SIG-M5 treated with dmso at 0.1 percent for 504 hours (cell line): ENCODE measurements at regions not wholly inside any gene's neighbourhood (a gene's known extent, or its start where the extent isn't known, plus 50 kb on each side); places are given as distances from the start of the nearest gene placed in this dataset.
"Not testable (repeated sequence)": the region's sequence is repeated elsewhere in the genome, so short reads cannot be mapped to it uniquely, and the experiment has no call there.

Source experiments
- DNase-seq: peaks from one replicate; lab custom pipeline; 2025; ENCODE audit not compliant: unreplicated experiment; lab: John Stamatoyannopoulos, UW

- DNase-seq = no peak
These were observed 355.9 kb upstream of the KLHL29 start for GRCh38 chr2:23029111-23029510.

- DNase-seq = no peak
These were observed 355.0 kb upstream of the KLHL29 start for GRCh38 chr2:23029951-23030350.

GRCh38 chr2:23034996-23035395, 350.0 kb upstream of the KLHL29 start:
- DNase-seq = no peak

- DNase-seq = no peak
These were observed 348.4 kb upstream of the KLHL29 start for GRCh38 chr2:23036629-23037028.

GRCh38 chr2:23037596-23037995, 347.4 kb upstream of the KLHL29 start:
- no peak for DNase-seq

- no peak for DNase-seq
These were observed 343.5 kb upstream of the KLHL29 start for GRCh38 chr2:23041443-23041842.

- DNase-seq = no peak
These were observed 342.6 kb upstream of the KLHL29 start for GRCh38 chr2:23042216-23042906.

- DNase-seq = no peak
These were observed 334.6 kb upstream of the KLHL29 start for GRCh38 chr2:23050388-23050787.

- DNase-seq = no peak
These were observed 331.4 kb upstream of the KLHL29 start for GRCh38 chr2:23053601-23054000.

- DNase-seq = no peak
These were observed 329.7 kb upstream of the KLHL29 start for GRCh38 chr2:23055251-23055650.

GRCh38 chr2:23056846-23057245, 328.1 kb upstream of the KLHL29 start:
- not testable (repeated sequence) for DNase-seq

GRCh38 chr2:23058435-23058834, 326.5 kb upstream of the KLHL29 start:
- DNase-seq = no peak

- DNase-seq = no peak
These were observed 319.8 kb upstream of the KLHL29 start for GRCh38 chr2:23065210-23065609.

GRCh38 chr2:23065936-23066335, 319.0 kb upstream of the KLHL29 start:
- DNase-seq = no peak

- no peak for DNase-seq
These were observed 318.3 kb upstream of the KLHL29 start for GRCh38 chr2:23066686-23067085.

- DNase-seq = no peak
These were observed 315.8 kb upstream of the KLHL29 start for GRCh38 chr2:23069156-23069555.

- DNase-seq = no peak
These were observed 315.1 kb upstream of the KLHL29 start for GRCh38 chr2:23069923-23070322.

GRCh38 chr2:23073056-23073455, 311.9 kb upstream of the KLHL29 start:
- DNase-seq = no peak

- no peak for DNase-seq
These were observed 311.3 kb upstream of the KLHL29 start for GRCh38 chr2:23073671-23074070.

- no peak for DNase-seq
These were observed 307.4 kb upstream of the KLHL29 start for GRCh38 chr2:23077596-23077995.

GRCh38 chr2:23078784-23079434, 306.1 kb upstream of the KLHL29 start:
- DNase-seq = no peak

GRCh38 chr2:23083966-23084365, 301.0 kb upstream of the KLHL29 start:
- DNase-seq = no peak

GRCh38 chr2:23091019-23091418, 294.0 kb upstream of the KLHL29 start:
- DNase-seq = no peak
